GM21576 (cell line): ENCODE measurements at regions not wholly inside any gene's neighbourhood (a gene's known extent, or its start where the extent isn't known, plus 50 kb on each side); places are given as distances from the start of the nearest gene placed in this dataset.

ENCODE experiments used
- ATAC-seq: cut with Tn5 transposase; IDR thresholded peaks from one replicate; pipeline ENCODE4 v1.9.1; 2021; ENCODE audit warnings: mild to moderate bottlenecking, moderate library complexity; ENCODE audit not compliant: unreplicated experiment

GRCh38 chr2:46239175-46239846 lies 57.9 kb upstream of the EPAS1 start:
- no peak for ATAC-seq

GRCh38 chr2:46239847-46240181 lies 57.4 kb upstream of the EPAS1 start:
- peak; percentile 65 for ATAC-seq

GRCh38 chr2:46241344-46241743 lies 55.9 kb upstream of the EPAS1 start:
- no peak for ATAC-seq

- no peak for ATAC-seq
Measured at GRCh38 chr2:46245869-46246268, 51.3 kb upstream of the EPAS1 start.

- ATAC-seq = no peak
Measured at GRCh38 chr2:46246790-46247189, 50.4 kb upstream of the EPAS1 start.
